ENCODE measurements at regions not wholly inside any gene's neighbourhood (a gene's known extent, or its start where the extent isn't known, plus 50 kb on each side); places are given as distances from the start of the nearest gene placed in this dataset.

DNA sequence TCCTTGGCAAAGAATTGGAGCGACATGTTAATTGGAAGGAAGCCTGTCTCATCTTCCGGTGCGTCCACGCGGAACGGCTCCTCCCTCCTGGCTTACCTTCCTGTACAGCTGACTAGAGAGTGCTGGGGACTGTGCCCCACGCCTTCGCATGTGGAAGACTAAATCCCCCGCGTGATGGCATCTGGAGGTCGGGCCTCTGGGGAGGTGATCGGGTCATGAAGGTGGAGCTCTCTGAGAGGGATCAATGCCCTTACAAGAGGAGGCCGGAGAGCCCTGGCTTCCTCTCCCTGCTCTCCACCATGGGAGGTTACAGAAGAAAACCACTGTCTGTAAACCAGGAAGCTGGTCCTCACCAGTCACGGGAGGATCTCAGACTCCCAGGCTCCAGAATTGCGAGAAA, 104.1 kb upstream of the OTOS start:
- no peaks in the 10 kb centered on the region for H3K27me3 ChIP-seq
- H3K9me3 ChIP-seq, result no peaks in the 10 kb centered on the region
- DNase-seq, result no peak
- no peaks in the 10 kb centered on the region for H3K36me3 ChIP-seq
- H3K4me1 ChIP-seq, result peaks cover 20% of the 10 kb centered on the region
- no peak overlapping the region for H3K4me3 ChIP-seq (ENCODE audit: low read depth, low read length)
- TF ChIP-seq, protein P1, sequence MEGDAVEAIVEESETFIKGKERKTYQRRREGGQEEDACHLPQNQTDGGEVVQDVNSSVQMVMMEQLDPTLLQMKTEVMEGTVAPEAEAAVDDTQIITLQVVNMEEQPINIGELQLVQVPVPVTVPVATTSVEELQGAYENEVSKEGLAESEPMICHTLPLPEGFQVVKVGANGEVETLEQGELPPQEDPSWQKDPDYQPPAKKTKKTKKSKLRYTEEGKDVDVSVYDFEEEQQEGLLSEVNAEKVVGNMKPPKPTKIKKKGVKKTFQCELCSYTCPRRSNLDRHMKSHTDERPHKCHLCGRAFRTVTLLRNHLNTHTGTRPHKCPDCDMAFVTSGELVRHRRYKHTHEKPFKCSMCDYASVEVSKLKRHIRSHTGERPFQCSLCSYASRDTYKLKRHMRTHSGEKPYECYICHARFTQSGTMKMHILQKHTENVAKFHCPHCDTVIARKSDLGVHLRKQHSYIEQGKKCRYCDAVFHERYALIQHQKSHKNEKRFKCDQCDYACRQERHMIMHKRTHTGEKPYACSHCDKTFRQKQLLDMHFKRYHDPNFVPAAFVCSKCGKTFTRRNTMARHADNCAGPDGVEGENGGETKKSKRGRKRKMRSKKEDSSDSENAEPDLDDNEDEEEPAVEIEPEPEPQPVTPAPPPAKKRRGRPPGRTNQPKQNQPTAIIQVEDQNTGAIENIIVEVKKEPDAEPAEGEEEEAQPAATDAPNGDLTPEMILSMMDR (IDR thresholded peaks at IDR 0.05; ENCODE audit: low read depth, low read length), result no peak

DNA sequence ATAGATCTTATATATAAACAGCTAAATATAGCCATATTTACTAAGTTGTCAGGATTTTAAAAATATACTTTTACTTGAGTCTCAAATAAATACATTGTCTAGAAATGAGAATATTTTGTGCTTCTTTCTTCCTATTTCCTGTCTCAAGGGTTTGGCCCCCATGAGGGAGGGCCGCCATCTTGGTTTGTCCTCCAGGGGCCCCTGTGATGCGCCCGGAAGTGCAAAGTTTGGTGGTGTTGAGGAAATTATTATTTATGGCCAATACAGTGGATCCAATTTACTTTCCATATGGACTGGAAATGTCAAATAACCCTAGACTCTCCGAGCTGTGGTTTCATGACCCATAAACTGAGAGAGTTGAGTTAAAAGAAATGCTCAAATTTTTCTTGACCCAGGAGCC, 104.7 kb upstream of the OTOS start:
- no peak for DNase-seq
- TF ChIP-seq, protein P1 (IDR thresholded peaks at IDR 0.05; ENCODE audit: low read depth, low read length), result no peak
- Histone ChIP-seq H3K27me3 (no peaks in the 10 kb centered on the region), H3K36me3 (no peaks in the 10 kb centered on the region), H3K4me3 (ENCODE audit: low read depth, low read length) (no peak overlapping the region), H3K9me3 (no peaks in the 10 kb centered on the region), H3K4me1 (peaks cover 25% of the 10 kb centered on the region)

DNA sequence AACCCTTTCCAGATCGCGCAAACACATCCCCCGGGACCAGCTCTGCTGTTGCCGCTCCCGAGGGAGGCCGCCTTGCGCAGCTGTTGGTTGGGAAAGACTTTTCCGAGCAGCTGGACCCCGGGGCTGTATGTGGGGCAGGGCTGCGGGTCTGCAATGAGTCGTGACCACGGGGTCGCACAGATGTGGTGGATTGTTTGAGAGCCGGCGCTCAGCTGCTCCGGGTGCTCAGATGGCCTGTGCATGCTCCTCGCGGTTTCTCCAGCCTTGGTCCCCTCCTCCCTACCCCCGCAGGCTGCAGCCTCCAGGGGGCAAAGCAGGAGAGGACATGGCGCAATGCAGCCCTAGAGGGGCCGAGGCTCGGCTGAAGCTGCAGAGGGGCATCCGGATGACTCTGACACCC, 105.2 kb upstream of the OTOS start:
- TF ChIP-seq, protein P1 (IDR thresholded peaks at IDR 0.05; ENCODE audit: low read depth, low read length), result no peak
- peak; percentile 65 for DNase-seq
- H3K4me3 ChIP-seq (ENCODE audit: low read depth, low read length), result no peak overlapping the region
- H3K27me3 ChIP-seq, result no peaks in the 10 kb centered on the region
- peaks cover 30% of the 10 kb centered on the region for H3K4me1 ChIP-seq
- no peaks in the 10 kb centered on the region for H3K36me3 ChIP-seq
- no peaks in the 10 kb centered on the region for H3K9me3 ChIP-seq

DNA sequence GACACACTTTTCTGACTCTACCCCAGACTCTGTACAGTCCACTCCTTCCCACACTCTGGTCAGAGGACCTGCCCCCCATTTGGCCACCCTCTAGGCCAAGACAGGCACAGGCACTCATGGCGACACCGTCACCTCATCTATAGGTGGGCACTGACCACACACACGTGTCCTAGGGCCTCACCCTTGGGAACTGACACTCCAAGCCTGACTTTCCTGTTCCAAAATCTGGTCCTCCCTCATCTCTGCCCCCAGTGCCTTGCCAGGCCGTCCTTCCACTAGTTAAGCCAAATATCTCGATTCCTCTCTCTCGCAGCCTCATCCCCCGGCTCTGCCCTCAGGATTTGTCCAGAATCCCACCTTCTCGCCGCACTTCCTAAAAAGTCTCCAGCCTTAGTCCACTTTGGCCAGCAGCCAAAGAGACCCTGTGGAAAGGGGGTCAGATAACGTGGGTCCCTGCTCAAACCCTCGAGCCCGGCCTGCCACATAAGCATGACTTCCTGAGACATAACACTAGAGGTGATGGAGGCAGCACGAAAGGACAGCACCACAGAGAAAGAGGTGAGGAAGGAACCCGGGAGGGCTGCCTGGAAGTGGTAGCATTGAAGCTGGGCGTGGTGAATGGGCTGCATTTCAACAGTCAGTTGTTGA, 105.8 kb upstream of the OTOS start:
- Histone ChIP-seq H3K27me3 (no peaks in the 10 kb centered on the region), H3K36me3 (no peaks in the 10 kb centered on the region), H3K9me3 (no peaks in the 10 kb centered on the region), H3K4me3 (ENCODE audit: low read depth, low read length) (no peak overlapping the region), H3K4me1 (peaks cover 36% of the 10 kb centered on the region)
- TF ChIP-seq, protein P1 (IDR thresholded peaks at IDR 0.05; ENCODE audit: low read depth, low read length), result no peak
- DNase-seq, result no peak

DNA sequence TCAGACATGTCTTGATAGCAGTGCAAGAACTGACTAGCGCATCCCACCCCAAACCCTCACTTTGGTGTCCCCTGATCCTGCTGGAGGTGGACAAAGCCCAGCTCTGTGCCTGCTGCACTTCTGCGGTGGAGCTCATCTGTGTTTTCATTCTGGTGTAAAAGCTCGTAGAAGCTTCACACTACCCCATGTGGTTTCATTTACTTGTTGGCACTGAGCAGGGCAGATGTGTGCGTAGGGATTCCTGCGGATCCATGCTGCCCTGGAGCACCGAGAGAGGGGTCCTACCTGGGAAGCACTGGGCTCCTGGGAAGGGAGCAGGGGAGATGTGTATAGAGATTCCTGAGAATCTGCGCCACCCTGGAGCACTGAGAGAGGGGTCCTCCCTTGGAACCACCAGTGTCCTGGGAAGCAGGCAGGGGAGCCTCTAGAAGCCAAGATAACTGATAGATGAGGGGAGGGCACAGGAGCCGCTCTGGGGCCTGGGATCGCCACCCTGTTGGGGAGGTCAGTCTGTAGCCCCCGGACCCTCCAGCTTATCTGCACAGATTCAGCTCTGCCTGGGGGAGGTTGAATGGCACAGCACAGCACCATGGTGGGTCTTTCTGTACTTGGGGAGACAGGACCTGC, 106.9 kb upstream of the OTOS start:
- H3K27me3 ChIP-seq, result no peaks in the 10 kb centered on the region
- peaks cover 38% of the 10 kb centered on the region for H3K4me1 ChIP-seq
- TF ChIP-seq, protein P1 (IDR thresholded peaks at IDR 0.05; ENCODE audit: low read depth, low read length), result no peak
- H3K36me3 ChIP-seq, result no peaks in the 10 kb centered on the region
- no peak overlapping the region for H3K4me3 ChIP-seq (ENCODE audit: low read depth, low read length)
- no peaks in the 10 kb centered on the region for H3K9me3 ChIP-seq
- no peak for DNase-seq
